Caco-2 (cell line): ENCODE measurements at regions not wholly inside any gene's neighbourhood (a gene's known extent, or its start where the extent isn't known, plus 50 kb on each side); places are given as distances from the start of the nearest gene placed in this dataset.
"Not testable (repeated sequence)": the region's sequence is repeated elsewhere in the genome, so short reads cannot be mapped to it uniquely, and the experiment has no call there.

Experiments
- BruUV-seq: library from RNA; stranded (reverse); fragments of 400-500 nt; replicated peaks from 2 replicates; lab custom pipeline; 2021; lab: Mats Ljungman, UMichigan
- CTCF ChIA-PET: fragments of 300-600 bp; sonication (Branson Sonifier 250); formaldehyde crosslinking; loops from one replicate; lab custom pipeline; 2022; ENCODE audit warnings: antibody characterized with exemption; lab: Charles Lee
- POLR2A ChIA-PET: fragments of 300-600 bp; sonication (Branson Sonifier 250); formaldehyde crosslinking; loops from one replicate; lab custom pipeline; 2022; ENCODE audit warnings: antibody characterized with exemption; lab: Charles Lee
- DNase-seq, 2 experiments: peaks; one replicate each; pipeline versions ENCODE4 v3.0.0 to v3.0.0-alpha.2; 2020 to 2022
- H3K27me3 ChIP-seq: replicated peaks from 2 replicates; pipeline ENCODE4 v1.6.0; 2011; ENCODE audit warnings: low read length; ENCODE audit not compliant: control insufficient read depth, insufficient read depth
- H3K36me3 ChIP-seq: 2 replicates; pipeline ENCODE4 v1.5.1; 2011; ENCODE audit warnings: low read length; ENCODE audit not compliant: control insufficient read depth, insufficient read depth
- H3K4me1 ChIP-seq: fragments of 250-450 bp; sonication (Bioruptor Pico); 2 replicates; pipeline ENCODE4 v1.5.1; 2020; ENCODE audit warnings: mild to moderate bottlenecking
- H3K4me3 ChIP-seq: 2 replicates; pipeline ENCODE4 v1.5.1; 2011; ENCODE audit warnings: low read depth, mild to moderate bottlenecking, control low read depth, low read length
- H3K9me3 ChIP-seq: fragments of 250-450 bp; sonication (Bioruptor Pico); 2 replicates; pipeline ENCODE4 v1.5.1; 2020; ENCODE audit warnings: mild to moderate bottlenecking, moderate library complexity
- H3K27ac Mint-ChIP-seq: one replicate; pipeline ENCODE4 v1.8.0; 2022; ENCODE audit warnings: mixed read lengths; ENCODE audit not compliant: unreplicated experiment
- H3K27me3 Mint-ChIP-seq: one replicate; pipeline ENCODE4 v1.8.0; 2022; ENCODE audit warnings: mixed read lengths; ENCODE audit not compliant: insufficient read depth, unreplicated experiment
- H3K36me3 Mint-ChIP-seq: one replicate; pipeline ENCODE4 v1.8.0; 2022; ENCODE audit warnings: mild to moderate bottlenecking, mixed read lengths; ENCODE audit not compliant: insufficient read depth, unreplicated experiment
- H3K4me1 Mint-ChIP-seq: one replicate; pipeline ENCODE4 v1.8.0; 2022; ENCODE audit warnings: low read depth, mixed read lengths; ENCODE audit not compliant: unreplicated experiment
- H3K4me3 Mint-ChIP-seq: one replicate; pipeline ENCODE4 v1.8.0; 2022; ENCODE audit warnings: mild to moderate bottlenecking, moderate library complexity, mixed read lengths; ENCODE audit not compliant: unreplicated experiment
- H3K9me3 Mint-ChIP-seq: one replicate; pipeline ENCODE4 v1.8.0; 2022; ENCODE audit warnings: mixed read lengths; ENCODE audit not compliant: unreplicated experiment
- intact Hi-C: fragments of 100-400 bp; cut with micrococcal nuclease; formaldehyde crosslinking; loops from one replicate; pipeline ENCODE4 v1.10.0; 2022; ENCODE audit not compliant: unreplicated experiment
- TF ChIP-seq, protein P1 (sequence below), 2 experiments: fragments of 200-600 bp in 1 of 2; IDR thresholded peaks; 1 replicate in 1 of 2; 2 replicates in 1 of 2; pipeline versions ENCODE4 v1.5.1 to v1.8.0; 2011 to 2022; ENCODE audit warnings: antibody characterized with exemption in 1 of 2, control low read depth in 1 of 2, inconsistent platforms in 1 of 2, low read depth in 1 of 2, low read length in 1 of 2, mild to moderate bottlenecking in 1 of 2, moderate library complexity in 1 of 2; ENCODE audit not compliant: insufficient read depth in 1 of 2, severe bottlenecking in 1 of 2, unreplicated experiment in 1 of 2

DNA sequence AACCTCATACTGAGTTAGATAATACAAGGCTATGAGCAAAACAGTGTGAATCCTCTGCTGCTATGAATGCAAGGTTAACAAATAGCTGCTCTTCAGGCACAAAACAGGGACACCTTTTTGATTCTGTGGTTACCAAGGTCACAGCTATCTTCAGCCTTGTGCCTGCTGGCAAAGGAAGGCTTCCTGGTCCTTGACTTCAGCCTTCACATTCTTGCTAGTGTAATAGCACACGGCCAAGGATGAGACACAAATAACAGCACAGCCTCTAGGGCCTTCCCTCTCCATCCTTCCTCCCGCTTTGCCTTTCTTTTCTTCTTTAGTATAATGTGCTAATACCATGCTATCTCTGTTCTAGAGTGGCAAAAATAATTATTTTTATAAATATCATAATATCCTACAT is 130.6 kb upstream of the CAV2 start:
- H3K27me3 ChIP-seq, result 0 out of 2 replicates have a peak, but pooled peaks cover 2% of the 10 kb centered on the region
- Mint-ChIP-seq H3K4me1 (no peaks in the 10 kb centered on the region), H3K4me3 (no peak overlapping the region), H3K36me3 (no peaks in the 10 kb centered on the region), H3K27ac (no peak overlapping the region), H3K9me3 (peaks cover 27% of the 10 kb centered on the region), H3K27me3 (no peaks in the 10 kb centered on the region)
- DNase-seq, result no peak
- intact Hi-C loops, result no loop called here
- TF ChIP-seq, protein P1, sequence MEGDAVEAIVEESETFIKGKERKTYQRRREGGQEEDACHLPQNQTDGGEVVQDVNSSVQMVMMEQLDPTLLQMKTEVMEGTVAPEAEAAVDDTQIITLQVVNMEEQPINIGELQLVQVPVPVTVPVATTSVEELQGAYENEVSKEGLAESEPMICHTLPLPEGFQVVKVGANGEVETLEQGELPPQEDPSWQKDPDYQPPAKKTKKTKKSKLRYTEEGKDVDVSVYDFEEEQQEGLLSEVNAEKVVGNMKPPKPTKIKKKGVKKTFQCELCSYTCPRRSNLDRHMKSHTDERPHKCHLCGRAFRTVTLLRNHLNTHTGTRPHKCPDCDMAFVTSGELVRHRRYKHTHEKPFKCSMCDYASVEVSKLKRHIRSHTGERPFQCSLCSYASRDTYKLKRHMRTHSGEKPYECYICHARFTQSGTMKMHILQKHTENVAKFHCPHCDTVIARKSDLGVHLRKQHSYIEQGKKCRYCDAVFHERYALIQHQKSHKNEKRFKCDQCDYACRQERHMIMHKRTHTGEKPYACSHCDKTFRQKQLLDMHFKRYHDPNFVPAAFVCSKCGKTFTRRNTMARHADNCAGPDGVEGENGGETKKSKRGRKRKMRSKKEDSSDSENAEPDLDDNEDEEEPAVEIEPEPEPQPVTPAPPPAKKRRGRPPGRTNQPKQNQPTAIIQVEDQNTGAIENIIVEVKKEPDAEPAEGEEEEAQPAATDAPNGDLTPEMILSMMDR (IDR thresholded peaks at IDR 0.05; ENCODE audit: insufficient read depth in 1 of 2, low read depth in 1 of 2, low read length in 1 of 2, severe bottlenecking in 1 of 2, unreplicated experiment in 1 of 2), result no peak
- H3K4me3 ChIP-seq, result no peak overlapping the region
- POLR2A ChIA-PET, result no interaction called here
- no peaks in the 10 kb centered on the region for H3K4me1 ChIP-seq
- no peaks in the 10 kb centered on the region for H3K36me3 ChIP-seq
- BruUV-seq, result no TSS peak
- H3K9me3 ChIP-seq, result no peaks in the 10 kb centered on the region; the same call in 1 of the 2 replicates
- CTCF ChIA-PET, result no interaction called here

DNA sequence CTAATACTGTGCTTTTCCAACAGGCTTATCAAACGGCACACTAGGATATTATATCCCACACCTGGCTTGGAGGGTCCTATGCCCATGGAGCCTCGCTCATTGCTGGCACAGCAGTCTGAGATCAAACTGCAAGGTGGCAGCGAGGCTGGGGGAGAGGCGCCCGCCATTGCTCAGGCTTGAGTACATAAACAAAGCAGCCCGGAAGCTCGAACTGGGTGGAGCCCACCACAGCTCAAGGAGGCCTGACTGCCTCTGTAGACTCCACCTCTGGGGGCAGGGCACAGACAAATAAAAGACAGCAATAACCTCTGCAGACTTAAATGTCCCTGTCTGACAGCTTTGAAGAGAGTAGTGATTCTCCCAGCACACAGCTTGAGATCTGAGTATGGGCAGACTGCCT is 128.0 kb upstream of the CAV2 start:
- H3K9me3 ChIP-seq, POLR2A ChIA-PET, H3K27ac Mint-ChIP-seq, CTCF ChIA-PET, DNase-seq, H3K36me3 Mint-ChIP-seq, H3K4me3 ChIP-seq, H3K4me1 Mint-ChIP-seq, H3K27me3 ChIP-seq, H3K4me1 ChIP-seq, BruUV-seq, H3K4me3 Mint-ChIP-seq, intact Hi-C loops, H3K36me3 ChIP-seq, H3K27me3 Mint-ChIP-seq: not testable (repeated sequence)
- H3K9me3 Mint-ChIP-seq, result peaks cover 27% of the 10 kb centered on the region

DNA sequence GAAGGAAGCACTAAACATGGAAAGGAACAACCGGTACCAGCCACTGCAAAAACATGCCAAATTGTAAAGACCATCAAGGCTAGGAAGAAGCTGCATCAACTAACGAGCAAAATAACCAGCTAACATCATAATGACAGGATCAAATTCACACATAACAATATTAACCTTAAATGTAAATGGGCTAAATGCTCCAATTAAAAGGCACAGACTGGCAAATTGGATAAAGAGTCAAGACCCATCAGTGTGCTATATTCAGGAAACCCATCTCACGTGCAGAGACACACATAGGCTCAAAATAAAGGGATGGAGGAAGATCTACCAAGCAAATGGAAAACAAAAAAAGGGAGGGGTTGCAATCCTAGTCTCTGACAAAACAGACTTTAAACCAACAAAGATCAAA is 126.3 kb upstream of the CAV2 start:
- H3K27me3 ChIP-seq, H3K27me3 Mint-ChIP-seq, H3K4me1 ChIP-seq, H3K9me3 ChIP-seq, H3K4me3 ChIP-seq, H3K27ac Mint-ChIP-seq, H3K4me1 Mint-ChIP-seq, DNase-seq, CTCF ChIA-PET, H3K4me3 Mint-ChIP-seq, BruUV-seq, H3K36me3 ChIP-seq, intact Hi-C loops, POLR2A ChIA-PET, H3K36me3 Mint-ChIP-seq: not testable (repeated sequence)
- peaks cover 27% of the 10 kb centered on the region for H3K9me3 Mint-ChIP-seq

DNA sequence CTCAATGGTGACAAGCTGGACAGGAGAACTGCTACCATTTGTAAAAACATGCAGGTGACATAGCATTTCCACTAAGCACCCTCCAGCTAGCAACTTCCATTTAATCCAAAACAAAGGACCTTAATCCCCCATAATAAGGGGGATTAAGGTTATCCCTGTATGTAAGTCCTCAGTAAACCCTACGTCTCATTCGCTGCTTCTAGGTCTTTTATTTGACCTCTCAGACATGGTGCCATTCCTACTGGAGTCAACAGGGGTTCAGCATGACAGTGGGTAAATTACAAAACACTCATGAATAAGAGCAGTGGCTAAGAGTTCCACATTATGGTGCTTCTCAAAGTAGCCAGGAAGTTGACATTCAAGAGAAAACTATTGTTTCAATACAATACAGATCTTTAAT is 121.8 kb upstream of the CAV2 start:
- no peaks in the 10 kb centered on the region for H3K4me1 ChIP-seq
- H3K27ac Mint-ChIP-seq, result no peak overlapping the region
- no peaks in the 10 kb centered on the region for H3K4me1 Mint-ChIP-seq
- TF ChIP-seq, protein P1 (IDR thresholded peaks at IDR 0.05; ENCODE audit: insufficient read depth in 1 of 2, low read depth in 1 of 2, low read length in 1 of 2, severe bottlenecking in 1 of 2, unreplicated experiment in 1 of 2), result no peak
- CTCF ChIA-PET, result no interaction called here
- H3K27me3 Mint-ChIP-seq, result no peaks in the 10 kb centered on the region
- no peaks in the 10 kb centered on the region for H3K27me3 ChIP-seq
- no peak overlapping the region for H3K4me3 Mint-ChIP-seq
- H3K9me3 Mint-ChIP-seq, result peaks cover 1% of the 10 kb centered on the region
- intact Hi-C loops, result no loop called here
- POLR2A ChIA-PET, result no interaction called here
- BruUV-seq, result no TSS peak
- no peaks in the 10 kb centered on the region for H3K9me3 ChIP-seq
- no peaks in the 10 kb centered on the region for H3K36me3 ChIP-seq
- no peak for DNase-seq
- no peak overlapping the region for H3K4me3 ChIP-seq
- no peaks in the 10 kb centered on the region for H3K36me3 Mint-ChIP-seq
